Hepatocyte (in vitro differentiated cells): ENCODE measurements at regions not wholly inside any gene's neighbourhood (a gene's known extent, or its start where the extent isn't known, plus 50 kb on each side); places are given as distances from the start of the nearest gene placed in this dataset.

Experiments
- CTCF ChIP-seq: fragments of 200-600 bp; sonication (generic); IDR thresholded peaks from 2 replicates; pipeline ENCODE4 v1.5.1; 2016; ENCODE audit warnings: antibody characterized with exemption, mild to moderate bottlenecking; ENCODE audit not compliant: poor library complexity
- EZH2 ChIP-seq: fragments of 200-600 bp; sonication (generic); IDR thresholded peaks from 2 replicates; pipeline ENCODE4 v1.6.1; 2016; ENCODE audit warnings: antibody characterized with exemption, mild to moderate bottlenecking, borderline replicate concordance

GRCh38 chr7:88431882-88432281, 125.2 kb upstream of the STEAP4 start:
- TF ChIP-seq CTCF, result no peak
- no peak for TF ChIP-seq EZH2
